ENCODE measurements at regions not wholly inside any gene's neighbourhood (a gene's known extent, or its start where the extent isn't known, plus 50 kb on each side); places are given as distances from the start of the nearest gene placed in this dataset.

DNA sequence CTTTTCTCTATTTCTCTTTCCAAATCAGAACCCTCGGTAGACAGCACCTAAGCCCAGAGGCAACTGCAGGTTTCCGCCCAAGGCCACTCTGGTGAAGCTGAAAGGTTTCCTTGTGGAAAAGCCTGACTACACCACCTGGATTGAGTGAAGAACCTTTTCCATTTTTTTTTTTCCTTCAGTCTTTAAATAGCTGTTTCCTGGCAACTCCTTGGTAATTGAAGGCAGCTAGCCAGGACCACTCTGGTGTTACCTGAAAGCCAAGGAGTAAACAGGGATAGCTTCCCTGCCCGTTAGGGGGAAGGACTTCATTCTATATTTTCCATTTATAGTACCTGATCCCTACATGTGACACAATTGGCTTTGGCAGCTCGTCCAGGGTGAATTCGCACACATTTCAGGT lies 1238.4 kb downstream of the GRIK2 start:
- TF ChIP-seq, protein P1, sequence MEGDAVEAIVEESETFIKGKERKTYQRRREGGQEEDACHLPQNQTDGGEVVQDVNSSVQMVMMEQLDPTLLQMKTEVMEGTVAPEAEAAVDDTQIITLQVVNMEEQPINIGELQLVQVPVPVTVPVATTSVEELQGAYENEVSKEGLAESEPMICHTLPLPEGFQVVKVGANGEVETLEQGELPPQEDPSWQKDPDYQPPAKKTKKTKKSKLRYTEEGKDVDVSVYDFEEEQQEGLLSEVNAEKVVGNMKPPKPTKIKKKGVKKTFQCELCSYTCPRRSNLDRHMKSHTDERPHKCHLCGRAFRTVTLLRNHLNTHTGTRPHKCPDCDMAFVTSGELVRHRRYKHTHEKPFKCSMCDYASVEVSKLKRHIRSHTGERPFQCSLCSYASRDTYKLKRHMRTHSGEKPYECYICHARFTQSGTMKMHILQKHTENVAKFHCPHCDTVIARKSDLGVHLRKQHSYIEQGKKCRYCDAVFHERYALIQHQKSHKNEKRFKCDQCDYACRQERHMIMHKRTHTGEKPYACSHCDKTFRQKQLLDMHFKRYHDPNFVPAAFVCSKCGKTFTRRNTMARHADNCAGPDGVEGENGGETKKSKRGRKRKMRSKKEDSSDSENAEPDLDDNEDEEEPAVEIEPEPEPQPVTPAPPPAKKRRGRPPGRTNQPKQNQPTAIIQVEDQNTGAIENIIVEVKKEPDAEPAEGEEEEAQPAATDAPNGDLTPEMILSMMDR (conservative IDR thresholded peaks at IDR 0.05 in 1 of 2, IDR thresholded peaks at IDR 0.05 in 1 of 2; ENCODE audit: extremely low read depth in 1 of 2, insufficient read depth in 1 of 2, low read depth in 1 of 2, low read length in 2 of 2), result no peak
- TF ChIP-seq EZH2 (IDR thresholded peaks at IDR 0.05; ENCODE audit: borderline replicate concordance, low read length), result no peak
